ENCODE measurements at regions not wholly inside any gene's neighbourhood (a gene's known extent, or its start where the extent isn't known, plus 50 kb on each side); places are given as distances from the start of the nearest gene placed in this dataset.

GRCh38 chr7:110291430-110291829 is 799.5 kb upstream of the LRRN3 start:
- DNase-seq (ENCODE audit: low spot score) = no peak
- H3K27ac ChIP-seq (ENCODE audit: low read depth in 1 of 2, low read length in 2 of 2) = no peak overlapping the region
- no peak overlapping the region for H3K4me3 ChIP-seq (ENCODE audit: low read depth in 1 of 3, low read length in 3 of 3)
- no peaks in the 10 kb centered on the region for H3K9me3 ChIP-seq (ENCODE audit: control insufficient read depth in 4 of 4, low read length in 3 of 4)
- no peaks in the 10 kb centered on the region for H3K27me3 ChIP-seq (ENCODE audit: control insufficient read depth in 4 of 4, insufficient read depth in 4 of 4, low read length in 3 of 4)
- 77% methylated on average over 2 of the region's 2 CpGs for WGBS
- H3K4me1 ChIP-seq (ENCODE audit: control insufficient read depth in 4 of 4, insufficient read depth in 4 of 4, low read length in 3 of 4) = no peaks in the 10 kb centered on the region
- H3K9ac ChIP-seq (ENCODE audit: low read depth in 1 of 2, low read length in 2 of 2) = no peak overlapping the region
- H3K36me3 ChIP-seq (ENCODE audit: control insufficient read depth in 4 of 4, insufficient read depth in 3 of 4, low read depth in 1 of 4, low read length in 3 of 4) = no peaks in the 10 kb centered on the region
- no peak for TF ChIP-seq EGR1 (IDR thresholded peaks at IDR 0.05; ENCODE audit: low read depth in 2 of 2)
- TF ChIP-seq YY1 (IDR thresholded peaks at IDR 0.05) = no peak
- TF ChIP-seq GABPA (IDR thresholded peaks at IDR 0.05 in 1 of 2, conservative IDR thresholded peaks at IDR 0.05 in 1 of 2) = no peak

GRCh38 chr7:110296321-110296720 is 794.6 kb upstream of the LRRN3 start:
- H3K4me1 ChIP-seq (ENCODE audit: control insufficient read depth in 4 of 4, insufficient read depth in 4 of 4, low read length in 3 of 4) = no peaks in the 10 kb centered on the region
- H3K9ac ChIP-seq (ENCODE audit: low read depth in 1 of 2, low read length in 2 of 2) = no peak overlapping the region
- 82% methylated on average over 1 of the region's 1 CpG for WGBS
- no peaks in the 10 kb centered on the region for H3K36me3 ChIP-seq (ENCODE audit: control insufficient read depth in 4 of 4, insufficient read depth in 3 of 4, low read depth in 1 of 4, low read length in 3 of 4)
- DNase-seq (ENCODE audit: low spot score) = no peak
- H3K9me3 ChIP-seq (ENCODE audit: control insufficient read depth in 4 of 4, low read length in 3 of 4) = no peaks in the 10 kb centered on the region
- no peak overlapping the region for H3K4me3 ChIP-seq (ENCODE audit: low read depth in 1 of 3, low read length in 3 of 3)
- TF ChIP-seq ZBTB33 (IDR thresholded peaks at IDR 0.05) = no peak
- no peak overlapping the region for H3K27ac ChIP-seq (ENCODE audit: low read depth in 1 of 2, low read length in 2 of 2)
- H3K27me3 ChIP-seq (ENCODE audit: control insufficient read depth in 4 of 4, insufficient read depth in 4 of 4, low read length in 3 of 4) = peaks cover 0 to 2% (median 0%) of the 10 kb centered on the region in 4 donors

GRCh38 chr7:110307776-110308175 is 783.2 kb upstream of the LRRN3 start:
- Histone ChIP-seq H3K9ac (ENCODE audit: low read depth in 1 of 2, low read length in 2 of 2) (no peak overlapping the region), H3K4me3 (ENCODE audit: low read depth in 1 of 3, low read length in 3 of 3) (no peak overlapping the region), H3K9me3 (ENCODE audit: control insufficient read depth in 4 of 4, low read length in 3 of 4) (peaks cover 0 to 8% (median 6%) of the 10 kb centered on the region in 4 donors), H3K27me3 (ENCODE audit: control insufficient read depth in 4 of 4, insufficient read depth in 4 of 4, low read length in 3 of 4) (no peaks in the 10 kb centered on the region), H3K36me3 (ENCODE audit: control insufficient read depth in 4 of 4, insufficient read depth in 3 of 4, low read depth in 1 of 4, low read length in 3 of 4) (no peaks in the 10 kb centered on the region), H3K4me1 (ENCODE audit: control insufficient read depth in 4 of 4, insufficient read depth in 4 of 4, low read length in 3 of 4) (no peaks in the 10 kb centered on the region), H3K27ac (ENCODE audit: low read depth in 1 of 2, low read length in 2 of 2) (no peak overlapping the region)
- WGBS = 73% methylated on average over 1 of the region's 1 CpG
- no peak for TF ChIP-seq EGR1 (IDR thresholded peaks at IDR 0.05; ENCODE audit: low read depth in 2 of 2)
- no peak for TF ChIP-seq TAF1 (conservative IDR thresholded peaks at IDR 0.05)
- no peak for TF ChIP-seq HNF4A (conservative IDR thresholded peaks at IDR 0.05)
- no peak for TF ChIP-seq RAD21 (IDR thresholded peaks at IDR 0.05)
- TF ChIP-seq FOXA1 (IDR thresholded peaks at IDR 0.05) = no peak
- no peak for TF ChIP-seq YY1 (IDR thresholded peaks at IDR 0.05)
- no peak for TF ChIP-seq ATF3 (IDR thresholded peaks at IDR 0.05)
- TF ChIP-seq RXRA (IDR thresholded peaks at IDR 0.05) = no peak
- TF ChIP-seq GABPA (IDR thresholded peaks at IDR 0.05 in 1 of 2, conservative IDR thresholded peaks at IDR 0.05 in 1 of 2) = no peak
- no peak for TF ChIP-seq HNF4G (IDR thresholded peaks at IDR 0.05)
- TF ChIP-seq ZBTB33 (IDR thresholded peaks at IDR 0.05) = no peak
- no peak for TF ChIP-seq REST (IDR thresholded peaks at IDR 0.05)
- no peak for TF ChIP-seq SP1 (IDR thresholded peaks at IDR 0.05)
- TF ChIP-seq FOXA2 (IDR thresholded peaks at IDR 0.05) = no peak
- TF ChIP-seq MAX (IDR thresholded peaks at IDR 0.05) = no peak
- no peak for TF ChIP-seq JUND (IDR thresholded peaks at IDR 0.05)
- TF ChIP-seq CTCF (IDR thresholded peaks at IDR 0.05; ENCODE audit: low read depth, low read length, missing input control) = no peak
- DNase-seq (ENCODE audit: low spot score) = no peak

Data from liver (tissue), 8 donors.